AG04450 (cell line): ENCODE measurements at regions not wholly inside any gene's neighbourhood (a gene's known extent, or its start where the extent isn't known, plus 50 kb on each side); places are given as distances from the start of the nearest gene placed in this dataset.

Experiments used
- CTCF ChIA-PET: fragments of 300-600, 350-600 bp; formaldehyde crosslinking; extraction: SDS; loops from one replicate; lab custom pipeline; 2022; ENCODE audit warnings: antibody characterized with exemption, inconsistent platforms; lab: Charles Lee
- POLR2A ChIA-PET: fragments of 350-600 bp; formaldehyde crosslinking; extraction: SDS; loops from one replicate; lab custom pipeline; 2021; ENCODE audit warnings: antibody characterized with exemption, inconsistent platforms; lab: Yijun Ruan, JAX
- DNase-seq: peaks from one replicate; pipeline ENCODE4 v3.0.0-alpha.2; 2011; ENCODE audit warnings: low read depth, low spot score
- H3K27ac ChIP-seq: one replicate; pipeline ENCODE4 v1.5.1; 2012; ENCODE audit warnings: low read depth, low read length, control low read depth
- H3K27me3 ChIP-seq: one replicate; pipeline ENCODE4 v1.6.0; 2012; ENCODE audit warnings: low read length; ENCODE audit not compliant: control insufficient read depth, insufficient read depth
- H3K4me3 ChIP-seq: 2 replicates; pipeline ENCODE4 v1.5.1; 2011; ENCODE audit warnings: mild to moderate bottlenecking, low read depth, low read length, control low read depth
- H3K9me3 ChIP-seq: 2 replicates; pipeline ENCODE4 v1.5.1; 2012; ENCODE audit warnings: low read length; ENCODE audit not compliant: control insufficient read depth, insufficient read depth
- TF ChIP-seq, protein P1 (sequence below): IDR thresholded peaks from 2 replicates; pipeline ENCODE4 v1.5.1; 2011; ENCODE audit warnings: low read depth, low read length, control low read depth, inconsistent platforms

- DNase-seq, result no peak
- Histone ChIP-seq H3K9me3 (no peaks in the 10 kb centered on the region; the same call in 1 of the 2 replicates), H3K27me3 (no peaks in the 10 kb centered on the region), H3K27ac (no peak overlapping the region), H3K4me3 (no peak overlapping the region)
- CTCF ChIA-PET, result no interaction called here
- POLR2A ChIA-PET, result no interaction called here
- TF ChIP-seq, protein P1, sequence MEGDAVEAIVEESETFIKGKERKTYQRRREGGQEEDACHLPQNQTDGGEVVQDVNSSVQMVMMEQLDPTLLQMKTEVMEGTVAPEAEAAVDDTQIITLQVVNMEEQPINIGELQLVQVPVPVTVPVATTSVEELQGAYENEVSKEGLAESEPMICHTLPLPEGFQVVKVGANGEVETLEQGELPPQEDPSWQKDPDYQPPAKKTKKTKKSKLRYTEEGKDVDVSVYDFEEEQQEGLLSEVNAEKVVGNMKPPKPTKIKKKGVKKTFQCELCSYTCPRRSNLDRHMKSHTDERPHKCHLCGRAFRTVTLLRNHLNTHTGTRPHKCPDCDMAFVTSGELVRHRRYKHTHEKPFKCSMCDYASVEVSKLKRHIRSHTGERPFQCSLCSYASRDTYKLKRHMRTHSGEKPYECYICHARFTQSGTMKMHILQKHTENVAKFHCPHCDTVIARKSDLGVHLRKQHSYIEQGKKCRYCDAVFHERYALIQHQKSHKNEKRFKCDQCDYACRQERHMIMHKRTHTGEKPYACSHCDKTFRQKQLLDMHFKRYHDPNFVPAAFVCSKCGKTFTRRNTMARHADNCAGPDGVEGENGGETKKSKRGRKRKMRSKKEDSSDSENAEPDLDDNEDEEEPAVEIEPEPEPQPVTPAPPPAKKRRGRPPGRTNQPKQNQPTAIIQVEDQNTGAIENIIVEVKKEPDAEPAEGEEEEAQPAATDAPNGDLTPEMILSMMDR, result no peak
Measured at GRCh38 chr6:113526553-113526952, 330.6 kb upstream of the MARCKS start.

GRCh38 chr6:113526995-113527394 lies 330.1 kb upstream of the MARCKS start:
- Histone ChIP-seq H3K4me3 (no peak overlapping the region), H3K27me3 (no peaks in the 10 kb centered on the region), H3K9me3 (no peaks in the 10 kb centered on the region; the same call in 1 of the 2 replicates), H3K27ac (no peak overlapping the region)
- POLR2A ChIA-PET, result no interaction called here
- TF ChIP-seq, protein P1, result no peak
- CTCF ChIA-PET, result no interaction called here
- no peak for DNase-seq

DNA sequence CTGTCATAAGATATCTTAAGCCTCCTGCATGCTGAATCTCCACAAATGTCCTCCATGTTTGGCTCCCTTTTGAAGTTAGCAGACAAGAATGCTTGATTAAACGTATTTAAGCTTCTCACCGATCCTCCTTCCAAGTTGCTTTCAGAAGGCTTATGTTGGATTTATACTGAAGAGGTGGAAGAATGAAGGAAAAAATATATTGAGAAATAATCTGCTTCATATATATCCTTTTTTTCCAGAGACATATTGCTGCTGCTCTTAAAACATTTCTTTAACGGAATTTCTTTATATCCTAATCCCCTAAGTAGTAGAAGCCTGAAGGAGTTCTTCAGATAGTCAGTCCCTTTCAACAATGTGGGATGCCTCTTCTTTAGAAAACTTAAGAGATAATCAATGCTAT lies 329.0 kb upstream of the MARCKS start:
- CTCF ChIA-PET, result no interaction called here
- TF ChIP-seq, protein P1, result no peak
- POLR2A ChIA-PET, result no interaction called here
- H3K27me3 ChIP-seq, result no peaks in the 10 kb centered on the region
- no peak overlapping the region for H3K4me3 ChIP-seq
- DNase-seq, result no peak
- H3K9me3 ChIP-seq, result no peaks in the 10 kb centered on the region; the same call in 1 of the 2 replicates
- no peak overlapping the region for H3K27ac ChIP-seq

- Histone ChIP-seq H3K9me3 (no peaks in the 10 kb centered on the region; the same call in 1 of the 2 replicates), H3K27ac (no peak overlapping the region), H3K4me3 (no peak overlapping the region), H3K27me3 (no peaks in the 10 kb centered on the region)
- POLR2A ChIA-PET, result no interaction called here
- TF ChIP-seq, protein P1, result no peak
- CTCF ChIA-PET, result no interaction called here
- DNase-seq, result no peak
Measured at GRCh38 chr6:113529196-113529595, 327.9 kb upstream of the MARCKS start.

DNA sequence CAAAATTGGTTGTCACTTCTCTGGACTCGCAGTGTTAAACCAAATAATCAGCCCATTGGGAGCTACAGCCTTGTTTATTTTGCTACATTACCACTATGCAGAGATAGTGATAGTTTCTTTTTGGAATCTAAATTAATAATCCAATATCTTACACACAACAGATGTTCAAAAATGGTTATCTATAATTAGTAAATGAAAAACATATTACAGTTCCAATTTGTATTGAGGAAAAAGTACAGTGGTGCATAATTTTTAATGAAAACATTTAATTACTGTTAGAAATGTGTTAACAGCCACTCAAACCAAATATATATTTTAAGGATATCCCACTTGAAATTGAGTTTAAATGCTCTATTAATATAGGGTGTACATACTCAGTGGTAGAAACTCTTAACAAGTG lies 327.3 kb upstream of the MARCKS start:
- Histone ChIP-seq H3K27me3 (no peaks in the 10 kb centered on the region), H3K9me3 (no peaks in the 10 kb centered on the region; the same call in 1 of the 2 replicates), H3K4me3 (no peak overlapping the region), H3K27ac (no peak overlapping the region)
- ChIA-PET POLR2A (no interaction called here), CTCF (interaction anchor here (0.6 kb wide), 1 partner anchor 106 kb away, joined by 3 read pairs; no protein-coding TSS in a partner anchor)
- no peak for DNase-seq
- TF ChIP-seq, protein P1, result no peak
